ENCODE measurements at regions not wholly inside any gene's neighbourhood (a gene's known extent, or its start where the extent isn't known, plus 50 kb on each side); places are given as distances from the start of the nearest gene placed in this dataset.

GRCh38 chr5:57805732-57806131, 323.1 kb upstream of the ACTBL2 start:
- no peaks in the 10 kb centered on the region for H3K36me3 ChIP-seq (replicated peaks in 1 of 2; ENCODE audit: control insufficient read depth in 2 of 2, insufficient read depth in 2 of 2, low read length in 2 of 2)
- no peak overlapping the region for H4K91ac ChIP-seq (ENCODE audit: low read depth, low read length, poor library complexity)
- no peak overlapping the region for H3K18ac ChIP-seq (ENCODE audit: low read length)
- H2AK5ac ChIP-seq (ENCODE audit: low read depth, low read length) = no peak overlapping the region
- no peak overlapping the region for H3K9ac ChIP-seq (ENCODE audit: low read depth, low read length, poor library complexity)
- no peak overlapping the region for H2AFZ ChIP-seq (ENCODE audit: low read length)
- H2BK5ac ChIP-seq (ENCODE audit: low read length) = no peak overlapping the region
- no peak overlapping the region for H3K14ac ChIP-seq (ENCODE audit: low read length)
- no peaks in the 10 kb centered on the region for H3K79me1 ChIP-seq (ENCODE audit: low read depth, low read length)
- H3K27ac ChIP-seq (replicated peaks; ENCODE audit: low read length) = no peak overlapping the region
- H3K4me3 ChIP-seq (ENCODE audit: low read length in 2 of 2) = no peak overlapping the region
- H2BK120ac ChIP-seq (ENCODE audit: low read depth, low read length) = no peak overlapping the region
- H3K4me1 ChIP-seq (ENCODE audit: control insufficient read depth in 2 of 2, insufficient read depth in 1 of 2, low read depth in 1 of 2, low read length in 2 of 2) = peaks cover 2 to 4% of the 10 kb centered on the region in 2 donors
- H2BK12ac ChIP-seq (ENCODE audit: low read length) = no peak overlapping the region
- no peak overlapping the region for H3K23ac ChIP-seq (ENCODE audit: low read depth, low read length, poor library complexity)
- H3K4me2 ChIP-seq (ENCODE audit: insufficient read depth, low read length, poor library complexity, severe bottlenecking) = no peak overlapping the region
- no peak overlapping the region for H2BK15ac ChIP-seq (ENCODE audit: low read length)
- no peak overlapping the region for H3K4ac ChIP-seq (ENCODE audit: low read length)
- no peaks in the 10 kb centered on the region for H3K27me3 ChIP-seq (ENCODE audit: control insufficient read depth in 3 of 3, insufficient read depth in 3 of 3, low read depth in 1 of 3, low read length in 3 of 3)
- H4K8ac ChIP-seq (ENCODE audit: low read depth, low read length) = no peak overlapping the region
- WGBS, 2 donors (ENCODE audit: extremely low coverage in 2 of 2, insufficient read length in 2 of 2, insufficient replicate concordance in 1 of 2) = no CpG with 5 or more reads among the region's 1 CpG
- DNase-seq (ENCODE audit: low spot score) = no peak
- H3K9me3 ChIP-seq (replicated peaks in 1 of 2; ENCODE audit: control insufficient read depth in 2 of 2, insufficient read depth in 1 of 2, low read depth in 1 of 2, low read length in 2 of 2) = no peaks in the 10 kb centered on the region

DNA sequence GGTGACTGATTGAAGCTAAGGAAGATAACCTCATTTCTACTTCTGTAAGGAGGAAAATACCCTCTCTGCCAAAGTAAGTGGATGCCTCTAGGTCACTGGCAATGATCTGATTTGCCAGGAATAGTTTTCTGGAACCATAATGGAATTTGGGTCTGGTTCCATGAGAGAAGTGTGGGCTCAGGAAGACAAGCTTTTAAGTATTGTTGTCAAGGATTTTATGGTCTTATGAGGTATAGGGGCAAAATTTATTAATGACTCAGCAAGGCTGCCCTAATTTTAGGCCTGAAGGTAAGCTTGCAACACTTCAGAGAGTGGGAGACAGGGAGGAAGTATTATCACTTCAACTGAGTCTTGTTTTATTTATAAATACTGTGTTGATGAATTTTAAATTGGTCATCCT, 322.6 kb upstream of the ACTBL2 start:
- H3K18ac ChIP-seq (ENCODE audit: low read length) = no peak overlapping the region
- H2BK15ac ChIP-seq (ENCODE audit: low read length) = no peak overlapping the region
- H2BK120ac ChIP-seq (ENCODE audit: low read depth, low read length) = no peak overlapping the region
- no peak overlapping the region for H3K27ac ChIP-seq (replicated peaks; ENCODE audit: low read length)
- H3K4me1 ChIP-seq (ENCODE audit: control insufficient read depth in 2 of 2, insufficient read depth in 1 of 2, low read depth in 1 of 2, low read length in 2 of 2) = peaks cover 2 to 4% of the 10 kb centered on the region in 2 donors
- no peak overlapping the region for H3K4ac ChIP-seq (ENCODE audit: low read length)
- H3K14ac ChIP-seq (ENCODE audit: low read length) = no peak overlapping the region
- H4K8ac ChIP-seq (ENCODE audit: low read depth, low read length) = no peak overlapping the region
- no peaks in the 10 kb centered on the region for H3K9me3 ChIP-seq (replicated peaks in 1 of 2; ENCODE audit: control insufficient read depth in 2 of 2, insufficient read depth in 1 of 2, low read depth in 1 of 2, low read length in 2 of 2)
- no peak overlapping the region for H3K23ac ChIP-seq (ENCODE audit: low read depth, low read length, poor library complexity)
- no peak for DNase-seq (ENCODE audit: low spot score)
- H4K91ac ChIP-seq (ENCODE audit: low read depth, low read length, poor library complexity) = no peak overlapping the region
- H3K79me1 ChIP-seq (ENCODE audit: low read depth, low read length) = no peaks in the 10 kb centered on the region
- no peak overlapping the region for H2BK5ac ChIP-seq (ENCODE audit: low read length)
- H3K4me2 ChIP-seq (ENCODE audit: insufficient read depth, low read length, poor library complexity, severe bottlenecking) = no peak overlapping the region
- H3K36me3 ChIP-seq (replicated peaks in 1 of 2; ENCODE audit: control insufficient read depth in 2 of 2, insufficient read depth in 2 of 2, low read length in 2 of 2) = no peaks in the 10 kb centered on the region
- H2AFZ ChIP-seq (ENCODE audit: low read length) = no peak overlapping the region
- H2BK12ac ChIP-seq (ENCODE audit: low read length) = no peak overlapping the region
- no peaks in the 10 kb centered on the region for H3K27me3 ChIP-seq (ENCODE audit: control insufficient read depth in 3 of 3, insufficient read depth in 3 of 3, low read depth in 1 of 3, low read length in 3 of 3)
- no peak overlapping the region for H3K4me3 ChIP-seq (ENCODE audit: low read length in 2 of 2)
- H2AK5ac ChIP-seq (ENCODE audit: low read depth, low read length) = no peak overlapping the region
- H3K9ac ChIP-seq (ENCODE audit: low read depth, low read length, poor library complexity) = no peak overlapping the region

DNA sequence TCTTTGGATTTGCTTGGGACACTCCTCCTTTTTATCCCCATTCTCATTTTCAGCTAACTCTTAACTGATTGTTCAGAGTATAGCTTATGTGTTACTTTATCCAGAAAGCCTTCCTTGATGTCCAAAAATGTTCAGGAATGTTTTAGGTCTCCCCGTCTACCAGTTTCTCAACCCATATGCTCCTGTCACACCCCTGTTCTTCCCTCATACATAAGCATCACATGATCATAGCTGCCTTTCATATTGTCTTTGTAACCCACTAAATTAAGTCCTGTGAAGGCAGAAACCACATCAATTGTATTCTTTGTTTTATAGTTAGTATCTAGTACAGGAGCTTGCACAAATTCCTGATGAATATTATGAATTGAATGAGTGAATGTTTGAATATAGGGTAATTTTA, 321.9 kb upstream of the ACTBL2 start:
- Histone ChIP-seq H3K4ac (ENCODE audit: low read length) (no peak overlapping the region), H3K4me2 (ENCODE audit: insufficient read depth, low read length, poor library complexity, severe bottlenecking) (no peak overlapping the region), H2BK120ac (ENCODE audit: low read depth, low read length) (no peak overlapping the region), H2BK5ac (ENCODE audit: low read length) (no peak overlapping the region), H3K36me3 (replicated peaks in 1 of 2; ENCODE audit: control insufficient read depth in 2 of 2, insufficient read depth in 2 of 2, low read length in 2 of 2) (no peaks in the 10 kb centered on the region), H3K27ac (replicated peaks; ENCODE audit: low read length) (no peak overlapping the region), H3K79me1 (ENCODE audit: low read depth, low read length) (no peaks in the 10 kb centered on the region), H4K91ac (ENCODE audit: low read depth, low read length, poor library complexity) (no peak overlapping the region), H3K9ac (ENCODE audit: low read depth, low read length, poor library complexity) (no peak overlapping the region), H3K9me3 (replicated peaks in 1 of 2; ENCODE audit: control insufficient read depth in 2 of 2, insufficient read depth in 1 of 2, low read depth in 1 of 2, low read length in 2 of 2) (no peaks in the 10 kb centered on the region), H4K8ac (ENCODE audit: low read depth, low read length) (no peak overlapping the region), H3K4me3 (ENCODE audit: low read length in 2 of 2) (no peak overlapping the region), H3K14ac (ENCODE audit: low read length) (no peak overlapping the region), H3K23ac (ENCODE audit: low read depth, low read length, poor library complexity) (no peak overlapping the region), H3K18ac (ENCODE audit: low read length) (no peak overlapping the region), H2BK15ac (ENCODE audit: low read length) (no peak overlapping the region), H2AK5ac (ENCODE audit: low read depth, low read length) (no peak overlapping the region), H3K4me1 (ENCODE audit: control insufficient read depth in 2 of 2, insufficient read depth in 1 of 2, low read depth in 1 of 2, low read length in 2 of 2) (peaks cover 2 to 4% of the 10 kb centered on the region in 2 donors), H2BK12ac (ENCODE audit: low read length) (no peak overlapping the region), H2AFZ (ENCODE audit: low read length) (no peak overlapping the region), H3K27me3 (ENCODE audit: control insufficient read depth in 3 of 3, insufficient read depth in 3 of 3, low read depth in 1 of 3, low read length in 3 of 3) (no peaks in the 10 kb centered on the region)
- DNase-seq (ENCODE audit: low spot score) = no peak
- whole genome bisulfite sequencing, 2 donors (ENCODE audit: extremely low coverage in 2 of 2, insufficient read length in 2 of 2, insufficient replicate concordance in 1 of 2) = no CpG with 5 or more reads among the region's 1 CpG

DNA sequence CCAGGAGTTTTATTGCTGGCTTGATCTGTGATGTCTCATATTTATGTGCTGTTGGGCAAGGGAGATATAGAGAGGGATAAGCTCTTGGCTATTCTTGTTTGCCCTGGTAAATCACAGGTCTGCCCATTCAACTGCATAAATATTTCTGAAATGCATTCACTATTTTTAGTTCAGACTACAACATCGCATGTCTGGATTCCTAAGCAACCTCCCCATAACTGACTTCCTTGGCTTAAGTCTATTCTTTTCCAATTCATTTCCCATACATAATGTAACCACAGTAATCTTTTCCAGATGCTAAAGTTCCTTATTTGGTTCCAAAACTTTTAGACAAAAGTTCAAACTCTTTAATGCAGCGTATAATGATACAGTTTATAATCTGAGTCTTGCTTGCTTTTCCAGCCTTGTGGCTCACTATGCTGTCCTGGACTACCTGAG, 321.4 kb upstream of the ACTBL2 start:
- no peak overlapping the region for H2BK120ac ChIP-seq (ENCODE audit: low read depth, low read length)
- no peak overlapping the region for H2BK15ac ChIP-seq (ENCODE audit: low read length)
- H3K14ac ChIP-seq (ENCODE audit: low read length) = no peak overlapping the region
- no peak overlapping the region for H2BK12ac ChIP-seq (ENCODE audit: low read length)
- H3K79me1 ChIP-seq (ENCODE audit: low read depth, low read length) = no peaks in the 10 kb centered on the region
- H2AK5ac ChIP-seq (ENCODE audit: low read depth, low read length) = no peak overlapping the region
- H3K4me3 ChIP-seq (ENCODE audit: low read length in 2 of 2) = no peak overlapping the region
- no peak for DNase-seq (ENCODE audit: low spot score)
- H3K18ac ChIP-seq (ENCODE audit: low read length) = no peak overlapping the region
- H3K9me3 ChIP-seq (replicated peaks in 1 of 2; ENCODE audit: control insufficient read depth in 2 of 2, insufficient read depth in 1 of 2, low read depth in 1 of 2, low read length in 2 of 2) = no peaks in the 10 kb centered on the region
- WGBS, 2 donors (ENCODE audit: extremely low coverage in 2 of 2, insufficient read length in 2 of 2, insufficient replicate concordance in 1 of 2) = no CpG with 5 or more reads among the region's 2 CpGs
- no peak overlapping the region for H2BK5ac ChIP-seq (ENCODE audit: low read length)
- no peak overlapping the region for H3K23ac ChIP-seq (ENCODE audit: low read depth, low read length, poor library complexity)
- no peak overlapping the region for H3K27ac ChIP-seq (replicated peaks; ENCODE audit: low read length)
- H3K36me3 ChIP-seq (replicated peaks in 1 of 2; ENCODE audit: control insufficient read depth in 2 of 2, insufficient read depth in 2 of 2, low read length in 2 of 2) = no peaks in the 10 kb centered on the region
- no peak overlapping the region for H3K4me2 ChIP-seq (ENCODE audit: insufficient read depth, low read length, poor library complexity, severe bottlenecking)
- no peak overlapping the region for H4K91ac ChIP-seq (ENCODE audit: low read depth, low read length, poor library complexity)
- H2AFZ ChIP-seq (ENCODE audit: low read length) = no peak overlapping the region
- H4K8ac ChIP-seq (ENCODE audit: low read depth, low read length) = no peak overlapping the region
- peaks cover 0 to 4% of the 10 kb centered on the region in 2 donors for H3K4me1 ChIP-seq (ENCODE audit: control insufficient read depth in 2 of 2, insufficient read depth in 1 of 2, low read depth in 1 of 2, low read length in 2 of 2)
- no peak overlapping the region for H3K9ac ChIP-seq (ENCODE audit: low read depth, low read length, poor library complexity)
- no peak overlapping the region for H3K4ac ChIP-seq (ENCODE audit: low read length)
- no peaks in the 10 kb centered on the region for H3K27me3 ChIP-seq (ENCODE audit: control insufficient read depth in 3 of 3, insufficient read depth in 3 of 3, low read depth in 1 of 3, low read length in 3 of 3)

Data from neuronal stem cell (in vitro differentiated cells).